T-helper 9 cell (primary cell): ENCODE measurements at regions not wholly inside any gene's neighbourhood (a gene's known extent, or its start where the extent isn't known, plus 50 kb on each side); places are given as distances from the start of the nearest gene placed in this dataset.
A peak's percentile ranks its signal among the peaks of the same experiment; 100 is the strongest.

Experiments used
- DNase-seq: peaks from one replicate; pipeline ENCODE4 v3.0.0-alpha.2; 2020

DNA sequence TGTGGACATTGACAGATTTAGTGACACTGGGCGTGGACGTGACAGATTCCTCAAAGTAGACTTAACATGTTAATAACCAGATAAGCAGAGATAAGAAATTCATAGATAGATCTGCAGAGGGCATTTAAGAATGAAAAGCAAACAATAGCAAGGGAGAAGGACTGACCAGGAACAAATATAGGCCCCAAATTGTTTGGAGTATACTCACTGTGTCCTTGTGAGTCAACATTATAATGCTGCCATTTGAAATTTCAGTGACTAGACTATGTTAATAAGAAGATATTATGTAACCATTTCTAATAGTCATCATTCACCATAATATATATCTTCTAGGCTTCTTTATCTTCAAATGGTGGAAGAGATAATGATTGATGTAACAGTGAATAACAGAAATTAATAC is 78.1 kb upstream of the SLC38A11 start:
- no peak for DNase-seq

DNA sequence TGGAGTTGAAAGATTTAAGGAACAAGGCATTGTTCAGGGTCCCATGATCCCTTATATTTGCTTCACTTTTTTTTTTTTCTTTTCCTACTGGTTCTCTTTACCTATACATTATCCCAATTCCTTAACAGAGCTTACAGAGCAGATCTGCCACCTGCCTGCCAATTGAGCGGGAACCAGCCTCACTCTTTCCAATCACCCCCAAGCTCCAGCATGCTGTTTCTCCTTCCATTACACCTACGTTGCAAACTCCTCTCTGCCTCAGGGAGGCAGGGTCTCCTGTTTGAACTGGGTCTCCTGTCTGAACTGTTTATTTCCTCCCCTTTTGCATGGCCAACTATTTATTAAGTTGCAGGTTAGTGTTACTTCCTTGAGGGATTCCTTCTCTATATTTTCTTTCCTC is 77.2 kb upstream of the SLC38A11 start:
- DNase-seq = no peak

DNA sequence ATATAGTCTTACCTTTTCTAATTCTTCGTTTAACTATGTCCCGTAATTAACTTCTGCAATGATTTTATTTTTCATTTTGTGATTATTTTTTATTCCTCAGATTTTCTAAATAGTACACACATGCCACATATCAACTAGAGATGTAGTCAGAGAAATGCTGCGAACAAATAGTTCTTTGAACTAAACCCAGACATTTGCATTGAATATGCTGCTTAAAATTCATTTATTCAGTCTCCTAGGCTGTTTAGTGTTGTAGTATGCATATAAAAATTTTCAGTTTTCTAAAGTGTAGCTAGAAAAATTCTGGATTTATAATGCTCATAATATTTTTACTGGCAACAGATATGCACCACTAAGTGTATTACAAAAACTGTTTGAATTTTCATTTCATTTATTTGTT is 68.9 kb upstream of the SLC38A11 start:
- no peak for DNase-seq

DNA sequence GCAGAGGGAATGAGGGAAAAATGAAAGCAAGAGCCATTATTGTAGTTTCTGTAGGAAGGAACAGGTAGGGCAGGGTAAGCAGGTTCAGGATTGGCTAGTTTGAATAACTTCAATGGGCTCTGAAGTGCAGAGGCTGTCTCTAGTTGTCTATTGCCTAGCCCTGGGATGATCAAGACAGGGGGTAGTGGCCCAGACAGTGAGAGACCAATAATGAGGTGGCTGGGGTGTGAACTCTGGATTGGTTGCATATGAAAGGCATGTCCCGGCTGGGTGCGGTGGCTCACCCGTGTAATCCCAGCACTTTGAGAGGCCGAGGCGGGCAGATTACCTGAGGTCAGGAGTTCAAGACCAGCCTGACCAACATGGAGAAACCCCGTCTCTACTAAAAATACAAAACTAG is 67.5 kb upstream of the SLC38A11 start:
- no peak for DNase-seq

DNA sequence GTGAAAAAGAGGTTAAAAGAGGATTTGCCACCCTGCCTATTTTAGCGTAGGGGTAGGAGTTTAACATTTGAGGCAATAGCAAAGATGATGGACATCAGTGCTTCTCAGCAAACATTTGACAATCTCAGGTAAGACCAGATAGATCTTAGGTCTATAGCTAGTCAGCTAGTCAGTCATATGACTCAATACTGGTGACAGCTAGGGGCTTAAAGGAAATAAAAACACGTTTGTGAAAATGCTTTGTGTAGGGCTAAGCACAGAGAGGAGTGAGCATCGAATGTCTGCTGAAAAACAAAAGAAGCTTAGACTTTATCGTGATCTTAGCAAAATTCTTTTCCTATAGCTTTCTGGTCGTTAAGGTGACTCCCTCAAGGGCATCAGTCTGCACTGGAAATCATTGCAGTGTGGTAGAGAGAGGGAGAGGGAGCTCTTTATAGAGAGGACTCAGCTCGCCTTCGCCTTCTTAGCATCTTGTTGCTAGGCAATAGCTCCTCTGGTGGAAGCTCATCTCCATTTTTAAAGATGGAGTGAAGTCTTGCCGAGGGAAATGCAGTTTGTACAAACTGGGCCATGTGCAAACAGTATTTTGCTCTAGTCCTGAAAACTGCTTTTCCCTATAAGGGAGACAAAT is 62.8 kb upstream of the SLC38A11 start:
- no peak for DNase-seq

- DNase-seq = no peak
Measured at GRCh38 chr2:165016772-165017411, 61.6 kb upstream of the SLC38A11 start.

DNA sequence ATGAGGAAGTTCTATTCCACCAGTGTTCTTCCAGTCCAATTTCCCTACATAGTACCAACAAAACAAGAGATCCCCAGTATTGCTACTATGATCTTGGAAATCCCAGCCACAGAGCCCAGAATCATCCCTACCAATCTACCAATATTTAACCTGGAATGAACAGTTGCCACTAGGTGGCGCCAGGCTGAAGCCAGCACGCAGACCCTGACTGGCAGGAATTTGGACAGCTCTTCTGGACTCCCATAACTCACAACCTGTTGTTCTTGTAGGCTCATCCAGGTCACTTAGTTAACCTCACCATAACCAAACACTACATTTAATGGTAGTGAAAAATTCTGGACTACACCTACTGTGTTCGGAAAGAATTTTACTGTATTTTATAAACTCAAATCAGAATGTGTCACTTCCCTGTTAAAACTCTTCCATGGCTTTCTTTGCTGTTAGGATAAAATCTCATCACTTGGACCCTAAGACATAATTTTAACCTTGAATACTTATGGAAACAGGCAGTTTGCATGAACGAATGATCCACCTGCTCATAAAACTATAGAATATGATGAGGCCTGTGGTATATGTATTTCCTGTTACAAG is 59.8 kb upstream of the SLC38A11 start:
- peak; percentile 32 for DNase-seq

GRCh38 chr2:165013944-165014619 is 58.8 kb upstream of the SLC38A11 start:
- no peak for DNase-seq

- no peak for DNase-seq
Measured at GRCh38 chr2:165011199-165011598, 55.9 kb upstream of the SLC38A11 start.

- DNase-seq = no peak
Measured at GRCh38 chr2:165010556-165010955, 55.2 kb upstream of the SLC38A11 start.

GRCh38 chr2:165009466-165009865 is 54.1 kb upstream of the SLC38A11 start:
- DNase-seq = no peak

- no peak for DNase-seq
Measured at GRCh38 chr2:165008730-165009315, 53.5 kb upstream of the SLC38A11 start.

- DNase-seq = no peak
Measured at GRCh38 chr2:165007161-165007744, 51.9 kb upstream of the SLC38A11 start.
